IMR-90 (cell line): ENCODE measurements at regions not wholly inside any gene's neighbourhood (a gene's known extent, or its start where the extent isn't known, plus 50 kb on each side); places are given as distances from the start of the nearest gene placed in this dataset.

Experiments used
- POLR2A ChIP-seq: IDR thresholded peaks from 2 replicates; pipeline ENCODE4 v1.6.1; 2012; ENCODE audit warnings: mild to moderate bottlenecking, low read depth, low read length
- RAD21 ChIP-seq: IDR thresholded peaks from 2 replicates; pipeline ENCODE4 v1.6.1; 2012; ENCODE audit warnings: low read length, improper control_type of control experiment
- TF ChIP-seq, protein P1 (sequence below): conservative IDR thresholded peaks from 2 replicates; pipeline ENCODE4 v1.5.1; 2012; ENCODE audit warnings: mild to moderate bottlenecking, low read depth, low read length, improper control_type of control experiment

DNA sequence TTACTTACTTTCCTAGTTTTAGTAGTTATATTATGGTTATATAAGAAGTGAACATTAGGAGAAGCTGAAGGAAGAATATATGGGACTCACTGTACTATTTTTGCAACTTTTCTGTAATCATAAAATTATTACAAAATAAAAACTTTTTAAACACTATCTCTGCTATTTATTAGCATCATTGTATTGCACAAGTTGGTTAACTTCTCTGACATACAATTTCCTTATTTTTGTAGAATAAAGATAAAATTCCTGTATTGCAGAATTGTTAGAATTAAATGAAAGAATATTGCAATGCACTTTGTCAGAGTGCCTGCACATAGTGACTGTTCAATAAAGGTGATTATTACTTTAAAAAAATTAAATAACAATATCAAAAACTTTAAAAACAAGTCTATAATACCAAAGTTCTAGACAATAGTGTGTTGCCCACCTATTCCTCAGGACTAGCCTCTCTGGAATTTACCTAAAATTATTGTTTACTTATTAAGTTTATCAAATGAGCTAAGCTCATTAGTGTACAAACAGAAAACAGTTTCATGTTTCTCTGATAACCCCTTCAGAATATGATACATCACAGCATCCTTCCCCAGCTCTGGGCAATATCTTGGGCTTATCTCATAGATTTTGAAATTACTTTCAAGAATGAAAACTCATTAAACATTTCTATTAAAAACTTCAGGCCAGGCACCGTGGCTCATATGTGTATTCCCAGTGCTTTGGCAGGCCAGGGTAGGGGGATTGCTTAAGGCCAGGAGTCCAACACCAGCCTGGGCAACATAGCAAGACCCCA, 77.4 kb upstream of the TMPO start:
- no peak for TF ChIP-seq POLR2A
- TF ChIP-seq, protein P1, sequence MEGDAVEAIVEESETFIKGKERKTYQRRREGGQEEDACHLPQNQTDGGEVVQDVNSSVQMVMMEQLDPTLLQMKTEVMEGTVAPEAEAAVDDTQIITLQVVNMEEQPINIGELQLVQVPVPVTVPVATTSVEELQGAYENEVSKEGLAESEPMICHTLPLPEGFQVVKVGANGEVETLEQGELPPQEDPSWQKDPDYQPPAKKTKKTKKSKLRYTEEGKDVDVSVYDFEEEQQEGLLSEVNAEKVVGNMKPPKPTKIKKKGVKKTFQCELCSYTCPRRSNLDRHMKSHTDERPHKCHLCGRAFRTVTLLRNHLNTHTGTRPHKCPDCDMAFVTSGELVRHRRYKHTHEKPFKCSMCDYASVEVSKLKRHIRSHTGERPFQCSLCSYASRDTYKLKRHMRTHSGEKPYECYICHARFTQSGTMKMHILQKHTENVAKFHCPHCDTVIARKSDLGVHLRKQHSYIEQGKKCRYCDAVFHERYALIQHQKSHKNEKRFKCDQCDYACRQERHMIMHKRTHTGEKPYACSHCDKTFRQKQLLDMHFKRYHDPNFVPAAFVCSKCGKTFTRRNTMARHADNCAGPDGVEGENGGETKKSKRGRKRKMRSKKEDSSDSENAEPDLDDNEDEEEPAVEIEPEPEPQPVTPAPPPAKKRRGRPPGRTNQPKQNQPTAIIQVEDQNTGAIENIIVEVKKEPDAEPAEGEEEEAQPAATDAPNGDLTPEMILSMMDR, result no peak
- no peak for TF ChIP-seq RAD21
